ENCODE measurements at regions not wholly inside any gene's neighbourhood (a gene's known extent, or its start where the extent isn't known, plus 50 kb on each side); places are given as distances from the start of the nearest gene placed in this dataset.

- DNase-seq, result no peak
Measured at GRCh38 chr6:142561511-142562265, 259.9 kb downstream of the ADGRG6 start.

GRCh38 chr6:142562865-142563264, 261.1 kb downstream of the ADGRG6 start:
- no peak for DNase-seq

GRCh38 chr6:142566628-142567396, 265.0 kb downstream of the ADGRG6 start:
- no peak for DNase-seq

DNA sequence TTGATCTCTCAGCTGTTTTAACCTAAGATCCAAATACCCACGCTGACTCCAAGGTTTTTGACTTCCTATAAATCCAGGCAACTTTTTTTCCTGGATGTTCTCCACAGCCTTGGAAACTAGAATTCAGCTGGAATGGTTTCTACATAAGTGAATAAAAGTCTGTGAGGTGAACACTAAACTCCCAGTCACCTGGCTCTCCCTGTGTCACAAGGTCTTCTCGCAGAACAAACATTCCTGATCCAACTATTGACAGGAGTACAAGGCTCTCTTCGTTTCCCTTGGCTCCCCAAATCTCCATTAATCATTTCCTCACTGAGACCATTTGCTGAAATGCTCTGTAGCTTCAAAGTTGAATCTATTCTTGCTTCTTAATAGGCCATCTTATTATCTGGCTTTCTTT, 265.7 kb downstream of the ADGRG6 start:
- no peak for DNase-seq

DNA sequence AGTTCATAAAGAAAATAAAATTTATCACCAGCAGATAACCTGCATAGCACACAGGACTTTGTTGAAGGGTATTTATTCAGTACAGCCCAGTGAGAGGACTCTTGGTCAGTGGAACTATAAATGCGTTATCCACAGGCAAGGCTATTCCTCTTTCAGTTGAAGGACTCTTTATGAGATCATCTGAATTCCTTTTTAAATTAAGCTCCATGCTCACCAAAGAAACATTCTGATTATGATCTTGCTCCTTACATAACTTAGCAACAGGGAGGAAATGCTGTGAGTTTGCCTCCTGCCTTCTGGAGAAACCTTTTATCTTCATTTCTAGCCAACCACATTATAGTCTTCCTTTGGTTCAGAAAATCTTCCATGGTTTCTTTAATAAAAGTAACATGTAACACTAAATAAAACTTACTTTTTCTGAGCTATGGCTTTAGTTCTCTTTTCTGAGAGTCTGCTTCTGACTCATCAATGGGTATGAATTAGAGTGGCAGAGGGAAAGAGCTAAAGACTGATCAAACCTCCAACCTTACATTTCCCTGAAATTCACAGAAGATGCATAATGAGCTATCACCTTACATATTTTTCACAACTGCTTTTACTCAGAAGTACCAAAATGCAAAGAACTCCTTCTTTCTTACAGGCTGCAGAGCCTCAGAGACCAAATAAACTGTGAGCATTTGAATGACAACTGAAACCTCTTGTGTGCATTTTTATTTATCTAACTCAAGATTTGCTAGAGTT, 267.2 kb downstream of the ADGRG6 start:
- no peak for DNase-seq

DNA sequence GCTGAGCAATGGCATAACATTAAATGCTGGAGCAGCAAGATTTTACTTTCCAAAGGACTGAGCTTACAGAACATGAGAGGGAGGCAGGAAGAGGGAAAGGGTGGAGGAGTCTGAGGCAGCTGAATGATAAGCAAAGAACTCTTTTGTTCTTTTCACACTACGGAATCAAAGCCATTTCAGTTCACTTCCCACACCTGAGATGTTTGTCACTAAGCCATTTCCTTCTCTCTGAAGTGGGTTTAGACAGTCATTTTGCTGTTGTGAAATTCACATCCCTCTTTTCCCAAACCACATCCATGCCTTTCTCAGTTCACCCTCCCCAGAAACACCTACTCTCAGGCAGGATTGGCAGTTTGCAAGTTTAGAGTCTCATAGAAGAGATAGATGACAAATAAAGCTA, 267.9 kb downstream of the ADGRG6 start:
- no peak for DNase-seq

- no peak for DNase-seq
Measured at GRCh38 chr6:142570221-142570671, 268.4 kb downstream of the ADGRG6 start.

DNA sequence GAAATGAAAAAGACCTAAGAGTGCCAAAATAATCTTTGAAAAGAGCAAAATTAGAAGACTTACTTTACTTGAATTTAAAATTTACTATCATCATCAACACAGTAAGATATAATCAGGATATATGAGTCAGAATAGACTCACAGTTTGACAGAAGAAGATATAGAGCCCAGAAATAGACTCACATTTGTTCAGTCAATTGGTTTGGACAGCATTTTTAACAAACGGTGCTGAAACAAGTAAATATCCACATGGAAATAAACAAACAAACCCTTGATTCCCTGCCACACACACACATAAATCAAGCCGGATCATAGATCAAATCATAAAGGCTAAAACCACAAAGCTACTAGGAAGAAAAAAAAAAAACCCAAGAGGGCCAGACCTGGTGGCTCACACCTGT, 291.1 kb downstream of the ADGRG6 start:
- DNase-seq, result no peak

GRCh38 chr6:142597836-142598235, 296.0 kb downstream of the ADGRG6 start:
- no peak for DNase-seq

DNA sequence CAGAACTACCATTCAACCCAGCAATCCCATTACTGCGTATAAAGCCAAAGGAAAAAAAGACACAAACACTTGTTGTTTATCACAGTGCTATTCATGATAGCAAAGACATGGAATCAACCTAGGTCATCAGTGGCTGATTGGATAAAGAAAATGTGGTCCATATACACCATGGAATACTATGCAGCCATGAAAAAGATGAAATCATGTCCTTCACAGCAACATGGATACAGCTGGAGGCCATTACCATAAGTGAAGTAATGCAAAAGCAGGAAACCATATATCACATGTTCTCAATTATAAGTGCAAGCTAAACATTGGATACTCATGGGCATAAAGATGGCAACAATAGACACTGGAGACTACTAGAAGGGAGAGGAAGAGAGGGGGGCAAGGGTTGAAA, 299.6 kb downstream of the ADGRG6 start:
- DNase-seq, result no peak

DNA sequence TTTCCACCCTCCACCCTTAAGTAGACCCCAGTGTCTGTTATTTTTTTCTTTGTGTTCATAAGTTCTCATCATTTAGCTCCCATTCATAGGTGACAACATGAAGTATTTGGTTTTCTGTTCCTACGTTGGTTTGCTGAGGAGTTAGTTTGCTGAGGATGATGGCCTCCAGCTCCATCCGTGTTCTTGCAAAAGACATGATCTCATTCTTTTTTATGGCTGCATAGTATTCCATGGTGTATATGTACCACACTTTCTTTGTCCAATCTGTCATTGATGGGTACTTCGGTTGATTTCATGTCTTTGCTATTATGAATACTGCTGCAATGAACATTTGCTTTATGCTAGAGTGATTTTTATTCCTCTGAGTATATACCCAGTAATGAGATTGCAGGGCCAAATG, 301.2 kb downstream of the ADGRG6 start:
- no peak for DNase-seq

DNA sequence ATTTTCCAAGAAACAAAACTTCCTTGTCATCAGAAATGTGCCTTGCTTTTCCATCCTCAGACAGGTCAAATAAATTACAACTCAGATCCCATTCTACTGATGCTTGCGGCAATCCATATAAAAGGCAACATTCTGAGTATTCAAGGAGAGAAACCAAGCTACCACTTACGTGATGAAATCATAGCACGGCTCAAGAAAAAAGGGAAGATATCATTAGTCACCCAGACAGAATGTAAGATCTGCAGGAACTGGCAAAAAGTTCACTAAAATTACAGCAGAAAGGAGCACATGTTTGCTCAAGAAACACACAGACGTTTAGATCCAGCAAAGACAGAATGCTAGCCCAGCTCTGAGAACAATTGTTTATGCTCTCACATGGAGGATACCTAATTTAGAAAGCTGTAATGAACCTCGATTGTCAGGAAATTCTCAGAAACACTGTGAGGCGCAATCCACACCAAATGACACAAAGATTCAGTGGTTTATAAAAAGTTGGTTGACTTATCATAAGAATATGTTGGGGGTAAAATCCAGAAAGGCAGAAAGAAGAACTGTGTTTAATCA, 304.2 kb downstream of the ADGRG6 start:
- DNase-seq, result no peak

GRCh38 chr6:142612956-142613355, 311.1 kb downstream of the ADGRG6 start:
- no peak for DNase-seq

- DNase-seq, result no peak
Measured at GRCh38 chr6:142613981-142614380, 312.2 kb downstream of the ADGRG6 start.

- DNase-seq, result no peak
Measured at GRCh38 chr6:142617158-142617557, 315.4 kb downstream of the ADGRG6 start.

DNA sequence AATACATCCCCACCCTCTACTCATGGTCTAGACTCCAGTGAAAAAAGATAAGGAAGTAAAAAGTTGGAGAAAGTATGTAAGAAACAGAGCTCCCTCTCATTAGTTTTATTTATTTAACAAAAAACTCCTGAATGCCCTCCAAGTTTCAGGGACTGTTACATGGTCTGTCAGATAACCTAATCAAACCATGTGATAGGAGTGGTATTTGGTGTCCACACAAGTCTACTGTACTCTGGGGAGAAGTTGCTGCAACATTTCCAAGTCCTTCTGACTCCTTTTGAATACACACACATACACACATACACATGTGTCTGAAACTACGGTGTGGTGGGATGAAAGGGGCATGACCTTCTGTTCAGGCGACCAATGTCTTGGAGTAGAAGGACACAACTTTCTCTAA, 320.0 kb downstream of the ADGRG6 start:
- DNase-seq, result no peak

- DNase-seq, result no peak
Measured at GRCh38 chr6:142624978-142625715, 319.8 kb downstream of the HIVEP2 start.

GRCh38 chr6:142627474-142627873, 317.5 kb downstream of the HIVEP2 start:
- DNase-seq, result no peak

- DNase-seq, result no peak
Measured at GRCh38 chr6:142631517-142632385, 313.2 kb downstream of the HIVEP2 start.

GRCh38 chr6:142633317-142633716, 311.7 kb downstream of the HIVEP2 start:
- DNase-seq, result no peak

- no peak for DNase-seq
Measured at GRCh38 chr6:142635130-142635529, 309.8 kb downstream of the HIVEP2 start.

Measured in GOT3 (cell line).